ENCODE measurements at regions not wholly inside any gene's neighbourhood (a gene's known extent, or its start where the extent isn't known, plus 50 kb on each side); places are given as distances from the start of the nearest gene placed in this dataset.

DNA sequence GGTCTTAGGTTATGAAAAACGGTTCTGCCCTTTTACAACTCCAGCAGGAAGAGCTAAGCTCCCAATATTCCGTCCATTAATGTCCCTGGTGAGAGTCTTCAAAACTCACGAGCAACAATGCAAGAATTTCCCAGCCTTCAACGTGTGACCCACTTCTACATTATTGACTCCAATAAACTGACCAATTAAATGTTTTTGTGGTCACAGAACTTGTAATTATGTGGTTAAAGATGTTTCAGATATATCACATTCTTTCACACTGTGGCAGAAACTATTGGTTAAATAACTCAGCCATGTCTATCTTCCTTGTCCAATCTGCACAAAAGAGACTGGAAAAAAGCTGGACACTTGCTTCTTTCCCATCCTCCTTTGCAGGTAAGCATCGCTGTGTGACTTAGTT lies 286.6 kb upstream of the ADAMTS9 start:
- no peaks in the 10 kb centered on the region for H3K4me1 ChIP-seq
- no peaks in the 10 kb centered on the region for H3K36me3 ChIP-seq
- intact Hi-C loops (cut with DNase I), result no loop called here
- peaks cover 0 to 3% of the 10 kb centered on the region in 2 donors for H3K9me3 ChIP-seq
- TF ChIP-seq, protein P1, sequence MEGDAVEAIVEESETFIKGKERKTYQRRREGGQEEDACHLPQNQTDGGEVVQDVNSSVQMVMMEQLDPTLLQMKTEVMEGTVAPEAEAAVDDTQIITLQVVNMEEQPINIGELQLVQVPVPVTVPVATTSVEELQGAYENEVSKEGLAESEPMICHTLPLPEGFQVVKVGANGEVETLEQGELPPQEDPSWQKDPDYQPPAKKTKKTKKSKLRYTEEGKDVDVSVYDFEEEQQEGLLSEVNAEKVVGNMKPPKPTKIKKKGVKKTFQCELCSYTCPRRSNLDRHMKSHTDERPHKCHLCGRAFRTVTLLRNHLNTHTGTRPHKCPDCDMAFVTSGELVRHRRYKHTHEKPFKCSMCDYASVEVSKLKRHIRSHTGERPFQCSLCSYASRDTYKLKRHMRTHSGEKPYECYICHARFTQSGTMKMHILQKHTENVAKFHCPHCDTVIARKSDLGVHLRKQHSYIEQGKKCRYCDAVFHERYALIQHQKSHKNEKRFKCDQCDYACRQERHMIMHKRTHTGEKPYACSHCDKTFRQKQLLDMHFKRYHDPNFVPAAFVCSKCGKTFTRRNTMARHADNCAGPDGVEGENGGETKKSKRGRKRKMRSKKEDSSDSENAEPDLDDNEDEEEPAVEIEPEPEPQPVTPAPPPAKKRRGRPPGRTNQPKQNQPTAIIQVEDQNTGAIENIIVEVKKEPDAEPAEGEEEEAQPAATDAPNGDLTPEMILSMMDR (IDR thresholded peaks at IDR 0.05), result no peak
- ATAC-seq (no peak), DNase-seq (no peak)
- H3K4me3 ChIP-seq, result no peak overlapping the region
- H3K27me3 ChIP-seq, result no peaks in the 10 kb centered on the region
- no peak overlapping the region for H3K27ac ChIP-seq

- Histone ChIP-seq H3K27ac (no peak overlapping the region), H3K9me3 (peaks cover 0 to 3% of the 10 kb centered on the region in 2 donors), H3K27me3 (no peaks in the 10 kb centered on the region), H3K4me3 (no peak overlapping the region), H3K4me1 (no peaks in the 10 kb centered on the region), H3K36me3 (no peaks in the 10 kb centered on the region)
- ATAC-seq (no peak), DNase-seq (no peak)
- TF ChIP-seq, protein P1 (IDR thresholded peaks at IDR 0.05), result no peak
- intact Hi-C loops (cut with DNase I), result no loop called here
Measured at GRCh38 chr3:64972793-64973192, 285.0 kb upstream of the ADAMTS9 start.

DNA sequence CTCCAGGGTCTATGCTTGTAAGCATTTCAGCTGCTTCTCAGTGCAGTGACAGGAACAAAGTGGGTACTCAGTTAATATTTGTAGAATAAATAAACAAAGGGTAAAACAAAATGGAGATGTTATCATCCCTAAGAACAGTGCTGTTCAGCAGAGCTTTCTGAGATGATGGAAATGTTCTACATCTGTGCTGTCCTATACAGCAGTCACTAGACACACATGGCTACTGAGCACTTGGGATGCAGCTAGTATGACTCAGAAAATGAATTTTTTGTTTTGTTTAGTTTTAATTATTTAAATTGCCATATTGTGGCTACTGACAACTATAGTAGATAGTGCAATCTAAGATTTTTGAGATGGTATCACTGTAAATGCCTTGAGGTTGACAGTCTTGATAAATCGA lies 283.8 kb upstream of the ADAMTS9 start:
- Histone ChIP-seq H3K27ac (no peak overlapping the region), H3K9me3 (peaks cover 0 to 3% of the 10 kb centered on the region in 2 donors), H3K36me3 (no peaks in the 10 kb centered on the region), H3K4me1 (no peaks in the 10 kb centered on the region), H3K4me3 (no peak overlapping the region), H3K27me3 (no peaks in the 10 kb centered on the region)
- no peak for DNase-seq
- ATAC-seq, result no peak
- TF ChIP-seq, protein P1 (IDR thresholded peaks at IDR 0.05), result no peak
- intact Hi-C loops (cut with DNase I), result no loop called here

- Histone ChIP-seq H3K27ac (no peak overlapping the region), H3K4me1 (no peaks in the 10 kb centered on the region), H3K9me3 (no peaks in the 10 kb centered on the region), H3K36me3 (no peaks in the 10 kb centered on the region), H3K27me3 (no peaks in the 10 kb centered on the region), H3K4me3 (no peak overlapping the region)
- ATAC-seq (no peak), DNase-seq (no peak)
- intact Hi-C loops (cut with DNase I), result no loop called here
- TF ChIP-seq, protein P1 (IDR thresholded peaks at IDR 0.05), result no peak
Measured at GRCh38 chr3:64970634-64971033, 282.8 kb upstream of the ADAMTS9 start.

GRCh38 chr3:64961301-64961700 lies 273.5 kb upstream of the ADAMTS9 start:
- intact Hi-C loops (cut with DNase I), result no loop called here
- H3K4me3 ChIP-seq, result no peak overlapping the region
- H3K27ac ChIP-seq, result no peak overlapping the region
- TF ChIP-seq, protein P1 (IDR thresholded peaks at IDR 0.05), result no peak
- no peaks in the 10 kb centered on the region for H3K27me3 ChIP-seq
- ATAC-seq (no peak), DNase-seq (peak in 2 of 4 donors; percentile 78 to 87)
- H3K4me1 ChIP-seq, result no peaks in the 10 kb centered on the region
- H3K36me3 ChIP-seq, result no peaks in the 10 kb centered on the region
- no peaks in the 10 kb centered on the region for H3K9me3 ChIP-seq
